Ovary (tissue), 7 donors: ENCODE measurements at regions not wholly inside any gene's neighbourhood (a gene's known extent, or its start where the extent isn't known, plus 50 kb on each side); places are given as distances from the start of the nearest gene placed in this dataset.

Experiments
- DNase-seq, 5 donors: peaks; one replicate each; pipeline ENCODE4 v3.0.0-alpha.2; 2019 to 2020
- H3K27ac ChIP-seq, 2 donors: fragments of 200-600 bp; one replicate each; pipeline versions ENCODE4 v1.5.1 to v1.8.0; 2019 to 2022
- H3K27me3 ChIP-seq: fragments of 200-600 bp; one replicate; pipeline ENCODE4 v1.8.0; 2022
- H3K36me3 ChIP-seq: fragments of 200-600 bp; sonication (generic); one replicate; pipeline ENCODE4 v1.5.1; 2019
- H3K4me1 ChIP-seq: one replicate; pipeline ENCODE4 v1.8.1; 2013; ENCODE audit warnings: mild to moderate bottlenecking, moderate library complexity; ENCODE audit not compliant: insufficient read depth
- H3K4me3 ChIP-seq: fragments of 200-600 bp; sonication (generic); one replicate; pipeline ENCODE4 v1.5.1; 2017
- H3K9me3 ChIP-seq, 2 donors: fragments of 200-600 bp in 1 of 2; sonication (generic) in 1 of 2; one replicate each; pipeline versions ENCODE4 v1.5.1 to v1.8.1; 2013 to 2019; ENCODE audit warnings: mild to moderate bottlenecking in 1 of 2, moderate library complexity in 1 of 2
- EP300 ChIP-seq: sonication (generic); formaldehyde crosslinking; IDR thresholded peaks from one replicate; pipeline ENCODE4 v1.6.1; 2017; ENCODE audit warnings: antibody characterized with exemption
- POLR2A ChIP-seq: fragments of 450-650 bp; IDR thresholded peaks from one replicate; pipeline ENCODE4 v1.6.1; 2017; ENCODE audit warnings: antibody characterized with exemption, mild to moderate bottlenecking, moderate library complexity
- WGBS, 3 donors: extraction: QIAGEN DNeasy Blood & Tissue Kit in 1 of 3; methylation state at CpG; one replicate each; pipeline versions ENCODE4 v1.1.5 to v1.1.7; 2013 to 2017; 5-methylcytosine and 5-hydroxymethylcytosine counted together
- intact Hi-C, 4 donors: fragments of 100-400 bp; cut with DNase I; formaldehyde crosslinking; loops; one replicate each; pipeline versions ENCODE4 v1.11.0 to v1.15.1; 2022 to 2023
- TF ChIP-seq, protein P1 (sequence below), 3 donors: fragments of 450-650 bp in 2 of 3; fragments of 200-600 bp in 1 of 3; IDR thresholded peaks; one replicate each; pipeline versions ENCODE4 v1.5.1 to v1.8.0; 2016 to 2022; ENCODE audit warnings: antibody characterized with exemption in 3 of 3, mild to moderate bottlenecking in 1 of 3
- donor health status: DM: no; HTN: no; CAD: no; lungs with moderate emphysema.
- donor health status: DM: no; HTN: no; CAD: no.
- donor health status: Bipolar disorder and iron deficiency.
- donor health status: DM: no; HTN: no; CAD: no.
- donor health status: DM: yes; HTN: yes; CAD: no.

DNA sequence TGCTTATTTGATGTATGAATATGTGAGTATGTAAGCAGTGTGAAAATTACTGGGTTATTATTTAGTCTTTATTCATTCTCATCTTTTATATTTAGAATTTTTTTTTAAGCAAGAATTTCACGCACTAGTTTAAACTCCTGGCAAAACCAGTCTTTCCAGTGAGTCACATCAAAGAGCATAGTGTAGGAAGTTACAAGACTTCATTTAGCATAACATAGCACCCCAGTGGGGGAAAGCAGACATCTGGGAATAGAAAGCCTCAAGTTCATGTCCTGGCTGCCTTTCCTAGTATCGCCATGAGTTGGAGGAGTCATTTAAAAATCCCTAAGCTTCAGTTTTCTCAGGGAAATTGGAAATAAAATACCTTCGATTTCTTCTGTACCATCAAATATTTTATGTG, 408.3 kb downstream of the NUP35 start:
- H3K4me3 ChIP-seq = no peak overlapping the region
- H3K36me3 ChIP-seq = no peaks in the 10 kb centered on the region
- no peak for TF ChIP-seq EP300
- TF ChIP-seq, protein P1, sequence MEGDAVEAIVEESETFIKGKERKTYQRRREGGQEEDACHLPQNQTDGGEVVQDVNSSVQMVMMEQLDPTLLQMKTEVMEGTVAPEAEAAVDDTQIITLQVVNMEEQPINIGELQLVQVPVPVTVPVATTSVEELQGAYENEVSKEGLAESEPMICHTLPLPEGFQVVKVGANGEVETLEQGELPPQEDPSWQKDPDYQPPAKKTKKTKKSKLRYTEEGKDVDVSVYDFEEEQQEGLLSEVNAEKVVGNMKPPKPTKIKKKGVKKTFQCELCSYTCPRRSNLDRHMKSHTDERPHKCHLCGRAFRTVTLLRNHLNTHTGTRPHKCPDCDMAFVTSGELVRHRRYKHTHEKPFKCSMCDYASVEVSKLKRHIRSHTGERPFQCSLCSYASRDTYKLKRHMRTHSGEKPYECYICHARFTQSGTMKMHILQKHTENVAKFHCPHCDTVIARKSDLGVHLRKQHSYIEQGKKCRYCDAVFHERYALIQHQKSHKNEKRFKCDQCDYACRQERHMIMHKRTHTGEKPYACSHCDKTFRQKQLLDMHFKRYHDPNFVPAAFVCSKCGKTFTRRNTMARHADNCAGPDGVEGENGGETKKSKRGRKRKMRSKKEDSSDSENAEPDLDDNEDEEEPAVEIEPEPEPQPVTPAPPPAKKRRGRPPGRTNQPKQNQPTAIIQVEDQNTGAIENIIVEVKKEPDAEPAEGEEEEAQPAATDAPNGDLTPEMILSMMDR (IDR thresholded peaks at IDR 0.05) = no peak
- no peak for TF ChIP-seq POLR2A
- no peak overlapping the region for H3K27ac ChIP-seq
- intact Hi-C loops = no loop called here
- WGBS, 3 donors = 62 to 70% (median 63%) methylated on average over 3 of the region's 3 CpGs
- DNase-seq = no peak
- no peaks in the 10 kb centered on the region for H3K9me3 ChIP-seq
- no peaks in the 10 kb centered on the region for H3K4me1 ChIP-seq
- H3K27me3 ChIP-seq = no peaks in the 10 kb centered on the region

DNA sequence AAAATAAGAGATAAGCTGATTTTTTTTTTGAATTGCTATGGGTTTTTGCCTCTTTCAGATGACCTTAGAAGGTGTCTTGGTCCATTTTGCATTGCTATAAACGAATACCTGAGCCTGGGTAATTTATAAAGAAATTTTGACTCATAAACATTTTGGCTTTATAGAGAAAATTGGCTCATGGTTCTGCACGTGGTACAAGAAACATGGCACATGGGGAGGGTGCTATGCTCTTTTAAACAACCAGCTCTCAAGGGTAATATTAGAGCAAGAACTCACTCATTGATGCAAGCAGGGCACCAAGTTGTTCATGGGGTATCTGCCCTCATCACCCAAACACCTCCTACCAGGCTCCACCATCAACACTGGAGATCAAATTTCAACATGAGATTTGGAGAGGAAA, 408.8 kb downstream of the NUP35 start:
- TF ChIP-seq POLR2A (no peak), EP300 (no peak)
- TF ChIP-seq, protein P1 (IDR thresholded peaks at IDR 0.05) = no peak
- Histone ChIP-seq H3K4me1 (no peaks in the 10 kb centered on the region), H3K27me3 (no peaks in the 10 kb centered on the region), H3K27ac (no peak overlapping the region), H3K9me3 (no peaks in the 10 kb centered on the region), H3K36me3 (no peaks in the 10 kb centered on the region), H3K4me3 (no peak overlapping the region)
- WGBS, 3 donors = 52 to 63% (median 59%) methylated on average over 2 of the region's 2 CpGs
- intact Hi-C loops = no loop called here
- DNase-seq = no peak

DNA sequence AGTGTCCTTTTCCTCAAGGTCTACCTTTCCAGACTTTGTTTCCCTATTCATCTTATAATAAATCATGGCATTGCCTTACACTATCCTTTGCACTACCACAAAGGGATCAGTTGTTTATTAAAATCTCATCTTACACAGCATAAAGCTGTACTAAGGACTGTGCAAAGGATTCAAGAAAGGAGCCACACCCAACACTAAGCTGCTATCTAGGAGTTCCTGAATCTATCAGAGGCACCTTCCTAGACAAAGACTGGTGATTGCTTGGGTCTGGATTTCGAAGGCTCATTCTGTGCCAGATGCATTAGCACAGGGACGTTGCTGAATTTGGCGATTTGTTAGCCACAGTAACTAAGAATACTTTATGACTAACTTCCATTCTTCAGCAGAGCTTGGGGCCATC, 412.0 kb downstream of the NUP35 start:
- H3K4me3 ChIP-seq = no peak overlapping the region
- no peak for DNase-seq
- WGBS, 3 donors = 78 to 82% (median 81%) methylated on average over 3 of the region's 3 CpGs

DNA sequence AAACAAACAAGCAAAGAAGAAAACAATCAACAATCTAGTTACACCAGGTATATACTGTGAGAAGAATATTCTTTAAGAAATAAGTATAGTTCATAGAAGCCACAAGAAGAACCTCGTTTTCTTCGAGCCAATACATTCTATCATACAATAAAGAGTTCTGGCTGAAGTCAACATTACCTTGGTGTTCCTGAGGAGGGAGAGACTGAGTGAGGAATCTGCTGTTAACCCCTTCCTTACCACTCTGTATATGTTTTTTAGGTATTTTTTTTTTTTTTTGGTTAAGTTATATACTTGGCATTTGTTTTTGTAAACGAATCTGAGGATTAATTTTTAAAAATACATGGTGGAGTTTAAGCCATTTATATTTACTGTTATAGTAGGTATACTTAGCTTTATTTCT, 412.5 kb downstream of the NUP35 start:
- no peak for DNase-seq
- no peaks in the 10 kb centered on the region for H3K36me3 ChIP-seq
- intact Hi-C loops = no loop called here
- 90 to 93% (median 91%) methylated on average over 3 of the region's 3 CpGs for WGBS, 3 donors
- H3K27ac ChIP-seq = no peak overlapping the region
- H3K4me3 ChIP-seq = no peak overlapping the region
- no peaks in the 10 kb centered on the region for H3K4me1 ChIP-seq
- TF ChIP-seq, protein P1 (IDR thresholded peaks at IDR 0.05) = no peak
- no peak for TF ChIP-seq POLR2A
- TF ChIP-seq EP300 = no peak
- H3K9me3 ChIP-seq = no peaks in the 10 kb centered on the region
- H3K27me3 ChIP-seq = no peaks in the 10 kb centered on the region

More for the DNA sequence above, 412.0 kb downstream of the NUP35 start:
- TF ChIP-seq POLR2A (no peak), EP300 (no peak)
- TF ChIP-seq, protein P1 (IDR thresholded peaks at IDR 0.05) = no peak
- Histone ChIP-seq H3K27ac (no peak overlapping the region), H3K36me3 (no peaks in the 10 kb centered on the region), H3K9me3 (no peaks in the 10 kb centered on the region), H3K4me1 (no peaks in the 10 kb centered on the region), H3K27me3 (no peaks in the 10 kb centered on the region)
- intact Hi-C loops = no loop called here

DNA sequence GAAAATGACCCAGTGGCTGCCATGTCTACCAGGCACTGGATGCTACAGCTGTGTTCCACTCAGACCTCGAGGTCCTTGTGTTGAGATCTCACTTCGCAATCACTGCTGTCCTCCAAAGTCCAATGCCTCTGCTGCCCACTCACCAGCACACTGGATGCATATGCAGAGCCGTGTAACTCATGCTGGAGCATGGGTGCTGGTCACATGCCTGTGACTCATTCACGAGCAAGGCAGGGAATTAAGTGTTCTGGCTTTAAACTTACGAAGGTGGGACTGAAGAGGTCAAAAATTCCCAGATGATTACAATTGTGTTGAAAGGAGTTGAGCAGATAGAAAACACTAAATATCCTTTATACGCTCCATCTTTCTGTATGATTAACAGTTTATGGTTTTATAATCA, 417.5 kb downstream of the NUP35 start:
- no peak overlapping the region for H3K4me3 ChIP-seq
- no peak for DNase-seq
- no peaks in the 10 kb centered on the region for H3K9me3 ChIP-seq
- H3K27me3 ChIP-seq = no peaks in the 10 kb centered on the region
- 84 to 90% (median 88%) methylated on average over 6 of the region's 6 CpGs for WGBS, 3 donors
- TF ChIP-seq EP300 (no peak), POLR2A (no peak)
- TF ChIP-seq, protein P1 (IDR thresholded peaks at IDR 0.05) = no peak
- intact Hi-C loops = no loop called here
- no peak overlapping the region for H3K27ac ChIP-seq
- H3K36me3 ChIP-seq = no peaks in the 10 kb centered on the region
- H3K4me1 ChIP-seq = no peaks in the 10 kb centered on the region
